B cell (primary cell): ENCODE measurements at regions not wholly inside any gene's neighbourhood (a gene's known extent, or its start where the extent isn't known, plus 50 kb on each side); places are given as distances from the start of the nearest gene placed in this dataset.

Experiments used
- ATAC-seq: fragments of 200-7000 bp; cut with Tn5 transposase; one replicate; pipeline ENCODE4 v1.10.0; 2021; ENCODE audit warnings: low read depth, mild to moderate bottlenecking, moderate number of reproducible peaks, moderate library complexity
- CTCF ChIA-PET: fragments of 350-600 bp; sonication (Branson Sonifier 250); formaldehyde crosslinking; loops from one replicate; lab custom pipeline; 2021; ENCODE audit warnings: antibody characterized with exemption, inconsistent platforms; lab: Charles Lee
- POLR2A ChIA-PET: fragments of 350-600 bp; sonication (Branson Sonifier 250); formaldehyde crosslinking; loops from one replicate; lab custom pipeline; 2021; ENCODE audit warnings: antibody characterized with exemption; lab: Charles Lee
- DNase-seq: peaks from one replicate; pipeline ENCODE4 v3.0.0; 2013
- H2AFZ ChIP-seq: 2 replicates; pipeline ENCODE4 v1.6.1; 2012; ENCODE audit warnings: mild to moderate bottlenecking, low read depth, low read length; ENCODE audit not compliant: insufficient read depth, poor library complexity, severe bottlenecking
- H3K27ac ChIP-seq, 2 donors: 1 replicate in 1 of 2; 2 replicates in 1 of 2; pipeline ENCODE4 v1.5.1; 2012 to 2013; ENCODE audit warnings: low read length in 2 of 2, mild to moderate bottlenecking in 2 of 2, moderate library complexity in 1 of 2
- H3K27me3 ChIP-seq, 4 experiments: fragments of 200-600 bp in 1 of 4; sonication (generic) in 1 of 4; replicated peaks in 1 of 4; 1 replicate in 2 of 4; 2 replicates in 2 of 4; pipeline versions ENCODE4 v1.6.1 to v1.7.0; 2013 to 2016; ENCODE audit warnings: low read length in 3 of 4, mild to moderate bottlenecking in 2 of 4, mixed read lengths in 1 of 4, moderate library complexity in 1 of 4; ENCODE audit not compliant: insufficient read depth in 4 of 4, control insufficient read depth in 3 of 4; ENCODE audit errors: control extremely low read depth in 1 of 4
- H3K36me3 ChIP-seq, 2 experiments: replicated peaks in 1 of 2; 1 replicate in 1 of 2; 2 replicates in 1 of 2; pipeline versions ENCODE4 v1.6.1 to v1.7.1; 2013; ENCODE audit warnings: low read length in 1 of 2; ENCODE audit not compliant: insufficient read depth in 2 of 2, control insufficient read depth in 1 of 2; ENCODE audit errors: control extremely low read depth in 1 of 2, extremely low read depth in 1 of 2
- H3K4me1 ChIP-seq, 2 donors: fragments of 200-600 bp in 1 of 2; sonication (generic) in 1 of 2; 1 replicate in 1 of 2; 2 replicates in 1 of 2; pipeline versions ENCODE4 v1.5.1 to v1.6.1; 2013 to 2017; ENCODE audit warnings: low read length in 2 of 2; ENCODE audit not compliant: control insufficient read depth in 2 of 2, insufficient read depth in 2 of 2
- H3K4me2 ChIP-seq: replicated peaks from 2 replicates; pipeline ENCODE3; 2012; ENCODE audit warnings: mild to moderate bottlenecking, low read depth, low read length; ENCODE audit not compliant: poor library complexity, severe bottlenecking
- H3K4me3 ChIP-seq, 5 experiments: fragments of 200-600 bp in 1 of 5; sonication (generic) in 1 of 5; 1 replicate in 3 of 5; 2 replicates in 2 of 5; pipeline versions ENCODE4 v1.5.1 to v1.7.0; 2011 to 2016; ENCODE audit warnings: low read length in 4 of 5, mild to moderate bottlenecking in 4 of 5, low read depth in 2 of 5, control low read depth in 1 of 5, moderate library complexity in 1 of 5; ENCODE audit not compliant: insufficient read depth in 1 of 5; ENCODE audit errors: control extremely low read depth in 1 of 5, extremely low read depth in 1 of 5
- H3K79me2 ChIP-seq: fragments of 200-600 bp; sonication (generic); one replicate; pipeline ENCODE4 v1.6.0; 2016; ENCODE audit warnings: low read length; ENCODE audit not compliant: control insufficient read depth, insufficient read depth
- H3K9ac ChIP-seq: fragments of 200-600 bp; sonication (generic); 2 replicates; pipeline ENCODE4 v1.6.1; 2017; ENCODE audit warnings: mild to moderate bottlenecking, low read length, moderate library complexity
- H3K9me3 ChIP-seq, 3 donors: one replicate each; pipeline versions ENCODE4 v1.6.1 to v1.7.1; 2013; ENCODE audit warnings: low read length in 2 of 3; ENCODE audit not compliant: control insufficient read depth in 2 of 3, insufficient read depth in 1 of 3; ENCODE audit errors: control extremely low read depth in 1 of 3
- H4K20me1 ChIP-seq: 2 replicates; pipeline ENCODE4 v1.6.0; 2012; ENCODE audit warnings: mild to moderate bottlenecking, low read length; ENCODE audit not compliant: insufficient read depth, control insufficient read depth, poor library complexity, severe bottlenecking
- H3K27ac Mint-ChIP-seq: one replicate; pipeline ENCODE4 v1.8.0; 2021; ENCODE audit warnings: mixed read lengths
- H3K27me3 Mint-ChIP-seq: one replicate; pipeline ENCODE4 v1.8.0; 2021; ENCODE audit warnings: mixed read lengths
- H3K4me1 Mint-ChIP-seq: one replicate; pipeline ENCODE4 v1.8.0; 2021; ENCODE audit warnings: mixed read lengths
- H3K4me3 Mint-ChIP-seq: one replicate; pipeline ENCODE4 v1.8.0; 2021; ENCODE audit warnings: mixed read lengths
- H3K9me3 Mint-ChIP-seq: one replicate; pipeline ENCODE4 v1.8.0; 2022; ENCODE audit warnings: mixed read lengths; ENCODE audit not compliant: insufficient read depth
- CTCF ChIP-seq: fragments of 200-600 bp; IDR thresholded peaks from one replicate; pipeline ENCODE4 v1.8.0; 2022; ENCODE audit warnings: antibody characterized with exemption, mild to moderate bottlenecking
- EZH2 ChIP-seq: IDR thresholded peaks from 2 replicates; pipeline ENCODE4 v1.6.1; 2012; ENCODE audit warnings: borderline replicate concordance, low read depth, mild to moderate bottlenecking, moderate library complexity, low read length; ENCODE audit not compliant: insufficient read depth, poor library complexity, severe bottlenecking
- WGBS: methylation state at CpG from one replicate; pipeline ENCODE4 v1.1.5; 2013; ENCODE audit warnings: missing lambda C conversion rate; ENCODE audit not compliant: insufficient coverage; 5-methylcytosine and 5-hydroxymethylcytosine counted together
- intact Hi-C: fragments of 100-400 bp; cut with micrococcal nuclease; formaldehyde crosslinking; loops from one replicate; pipeline ENCODE4 v1.10.0; 2022

GRCh38 chr18:78660311-78660710 lies 319.3 kb upstream of the SALL3 start:
- H3K4me3 ChIP-seq: no peak overlapping the region
- no peaks in the 10 kb centered on the region for H3K9me3 Mint-ChIP-seq
- no peaks in the 10 kb centered on the region for H3K79me2 ChIP-seq
- POLR2A ChIA-PET: no interaction called here
- H3K27ac Mint-ChIP-seq: no peak overlapping the region
- intact Hi-C loops: no loop called here
- no peak overlapping the region for H3K27ac ChIP-seq
- CTCF ChIA-PET: no interaction called here
- no peaks in the 10 kb centered on the region for H3K27me3 ChIP-seq
- no peak overlapping the region for H3K4me2 ChIP-seq
- 89% methylated on average over 7 of the region's 10 CpGs for WGBS
- ATAC-seq: no peak
- H3K9ac ChIP-seq: no peak overlapping the region
- no peaks in the 10 kb centered on the region for H3K4me1 Mint-ChIP-seq
- DNase-seq: no peak
- H3K9me3 ChIP-seq: peaks cover 0 to 17% (median 0%) of the 10 kb centered on the region in 3 donors
- no peak overlapping the region for H2AFZ ChIP-seq
- no peaks in the 10 kb centered on the region for H4K20me1 ChIP-seq
- TF ChIP-seq EZH2 (no peak), CTCF (no peak)
- H3K27me3 Mint-ChIP-seq: peaks cover 4% of the 10 kb centered on the region
- H3K36me3 ChIP-seq: no peaks in the 10 kb centered on the region
- H3K4me1 ChIP-seq: no peaks in the 10 kb centered on the region
- no peak overlapping the region for H3K4me3 Mint-ChIP-seq

DNA sequence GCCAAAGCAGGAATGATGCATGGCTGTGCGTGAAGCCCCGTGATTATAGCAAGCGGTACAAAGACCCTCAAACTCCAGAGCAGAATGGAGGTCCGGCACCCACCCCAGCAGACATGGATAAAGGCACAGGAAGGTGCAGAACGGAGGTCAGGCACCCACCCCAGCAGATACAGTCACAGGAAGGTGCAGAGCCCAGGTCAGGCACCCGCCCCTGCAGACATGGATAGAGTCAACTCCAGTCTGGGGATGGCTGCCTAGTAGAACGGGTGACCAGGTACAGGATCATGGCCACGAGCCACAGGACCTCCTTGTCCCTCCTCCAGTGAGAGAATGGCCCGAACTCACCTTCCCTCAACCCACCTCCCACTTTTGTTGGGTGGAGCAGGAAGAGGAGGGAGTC lies 318.3 kb upstream of the SALL3 start:
- no peaks in the 10 kb centered on the region for H3K4me1 ChIP-seq
- Mint-ChIP-seq H3K4me3 (no peak overlapping the region), H3K27me3 (peaks cover 4% of the 10 kb centered on the region), H3K27ac (no peak overlapping the region), H3K4me1 (no peaks in the 10 kb centered on the region), H3K9me3 (no peaks in the 10 kb centered on the region)
- H3K9me3 ChIP-seq: peaks cover 0 to 8% (median 0%) of the 10 kb centered on the region in 3 donors
- DNase-seq (no peak), ATAC-seq (no peak)
- H3K4me3 ChIP-seq: no peak overlapping the region
- H3K36me3 ChIP-seq: no peaks in the 10 kb centered on the region
- H3K4me2 ChIP-seq: no peak overlapping the region
- H3K9ac ChIP-seq: no peak overlapping the region
- intact Hi-C loops: no loop called here
- POLR2A ChIA-PET: no interaction called here
- H4K20me1 ChIP-seq: no peaks in the 10 kb centered on the region
- no peaks in the 10 kb centered on the region for H3K27me3 ChIP-seq
- H3K27ac ChIP-seq: no peak overlapping the region
- TF ChIP-seq EZH2 (no peak), CTCF (no peak)
- CTCF ChIA-PET: no interaction called here
- H3K79me2 ChIP-seq: no peaks in the 10 kb centered on the region
- H2AFZ ChIP-seq: no peak overlapping the region
- 80% methylated on average over 4 of the region's 9 CpGs for WGBS
